Mesenchymal stem cell (in vitro differentiated cells and primary cell): ENCODE measurements at regions not wholly inside any gene's neighbourhood (a gene's known extent, or its start where the extent isn't known, plus 50 kb on each side); places are given as distances from the start of the nearest gene placed in this dataset.

Experiments
- DNase-seq: peaks from one replicate; pipeline ENCODE4 v3.0.0-alpha.2; 2013
- H2AFZ ChIP-seq: one replicate; pipeline ENCODE4 v1.6.1; 2013; ENCODE audit warnings: low read depth, mild to moderate bottlenecking, control low read depth, inconsistent platforms, low read length, moderate library complexity
- H2AK5ac ChIP-seq: 2 replicates; pipeline ENCODE4 v1.6.1; 2013; ENCODE audit warnings: low read length, moderate library complexity, mild to moderate bottlenecking, inconsistent platforms; ENCODE audit not compliant: severe bottlenecking
- H2BK120ac ChIP-seq: one replicate; pipeline ENCODE4 v1.6.1; 2013; ENCODE audit warnings: low read depth, mild to moderate bottlenecking, inconsistent platforms, low read length, moderate library complexity
- H2BK12ac ChIP-seq, 2 experiments: one replicate each; pipeline ENCODE4 v1.6.1; 2013; ENCODE audit warnings: inconsistent platforms in 2 of 2, low read length in 2 of 2, mild to moderate bottlenecking in 2 of 2, moderate library complexity in 2 of 2, control low read depth in 1 of 2
- H2BK15ac ChIP-seq: one replicate; pipeline ENCODE4 v1.6.1; 2013; ENCODE audit warnings: mild to moderate bottlenecking, low read depth, inconsistent platforms; ENCODE audit not compliant: poor library complexity, severe bottlenecking
- H2BK5ac ChIP-seq: 2 replicates; pipeline ENCODE4 v1.6.1; 2013; ENCODE audit warnings: low read depth, mild to moderate bottlenecking, low read length, control low read depth, inconsistent platforms; ENCODE audit not compliant: poor library complexity, severe bottlenecking
- H3K14ac ChIP-seq, 2 experiments: one replicate each; pipeline ENCODE4 v1.6.1; 2013; ENCODE audit warnings: inconsistent platforms in 2 of 2, low read length in 2 of 2, control low read depth in 1 of 2, mild to moderate bottlenecking in 1 of 2, moderate library complexity in 1 of 2
- H3K18ac ChIP-seq, 2 experiments: one replicate each; pipeline ENCODE4 v1.6.1; 2013; ENCODE audit warnings: inconsistent platforms in 2 of 2, low read length in 2 of 2, control low read depth in 1 of 2, low read depth in 1 of 2, mild to moderate bottlenecking in 1 of 2
- H3K23ac ChIP-seq, 2 experiments: one replicate each; pipeline ENCODE4 v1.6.1; 2013; ENCODE audit warnings: inconsistent platforms in 2 of 2, low read length in 2 of 2, mild to moderate bottlenecking in 2 of 2, moderate library complexity in 2 of 2, control low read depth in 1 of 2
- H3K27ac ChIP-seq: 2 replicates; pipeline ENCODE4 v1.5.1; 2013; ENCODE audit warnings: mild to moderate bottlenecking, moderate library complexity, low read length, control low read depth, inconsistent platforms; ENCODE audit not compliant: poor library complexity, severe bottlenecking
- H3K27me3 ChIP-seq, 2 experiments: 2 replicates each; pipeline versions ENCODE4 v1.6.1 to v1.7.0; 2013; ENCODE audit warnings: low read length in 2 of 2, mild to moderate bottlenecking in 2 of 2, moderate library complexity in 2 of 2, control low read depth in 1 of 2, inconsistent platforms in 1 of 2; ENCODE audit not compliant: control insufficient read depth in 1 of 2, insufficient read depth in 1 of 2
- H3K36me3 ChIP-seq, 2 experiments: 2 replicates each; pipeline versions ENCODE4 v1.6.1 to v1.7.0; 2013; ENCODE audit warnings: low read length in 2 of 2, control low read depth in 1 of 2, inconsistent platforms in 1 of 2, low read depth in 1 of 2, mild to moderate bottlenecking in 1 of 2; ENCODE audit not compliant: insufficient read depth in 2 of 2, control insufficient read depth in 1 of 2
- H3K4ac ChIP-seq, 2 experiments: one replicate each; pipeline ENCODE4 v1.6.1; 2013; ENCODE audit warnings: inconsistent platforms in 2 of 2, low read length in 2 of 2, mild to moderate bottlenecking in 2 of 2, moderate library complexity in 2 of 2, control low read depth in 1 of 2, low read depth in 1 of 2
- H3K4me1 ChIP-seq: 2 replicates; pipeline ENCODE4 v1.6.1; 2013; ENCODE audit warnings: low read depth, low read length, control low read depth; ENCODE audit not compliant: control insufficient read depth, insufficient read depth
- H3K4me2 ChIP-seq: 2 replicates; pipeline ENCODE4 v1.6.1; 2013; ENCODE audit warnings: low read length, mild to moderate bottlenecking, inconsistent platforms; ENCODE audit not compliant: poor library complexity, severe bottlenecking
- H3K4me3 ChIP-seq, 2 experiments: 2 replicates each; pipeline versions ENCODE4 v1.5.1 to v1.7.0; 2013; ENCODE audit warnings: low read length in 2 of 2, mild to moderate bottlenecking in 2 of 2, control low read depth in 1 of 2, low read depth in 1 of 2; ENCODE audit not compliant: insufficient read depth in 1 of 2
- H3K79me1 ChIP-seq: replicated peaks from 2 replicates; pipeline ENCODE4 v1.6.1; 2013; ENCODE audit warnings: mild to moderate bottlenecking, control low read depth, low read length, inconsistent platforms; ENCODE audit not compliant: poor library complexity, severe bottlenecking
- H3K9ac ChIP-seq: 2 replicates; pipeline ENCODE4 v1.7.0; 2013; ENCODE audit warnings: mild to moderate bottlenecking, low read length, moderate library complexity
- H3K9me3 ChIP-seq: 2 replicates; pipeline ENCODE4 v1.7.0; 2013; ENCODE audit warnings: mild to moderate bottlenecking, low read length; ENCODE audit not compliant: control insufficient read depth
- H4K8ac ChIP-seq: one replicate; pipeline ENCODE4 v1.6.1; 2013; ENCODE audit warnings: inconsistent platforms, mild to moderate bottlenecking, low read length, moderate library complexity
- H4K91ac ChIP-seq: one replicate; pipeline ENCODE4 v1.6.1; 2013; ENCODE audit warnings: mild to moderate bottlenecking, low read length, inconsistent platforms
- WGBS: methylation state at CpG from one replicate; pipeline ENCODE4 v1.1.7; 2013; ENCODE audit warnings: mixed read lengths; 5-methylcytosine and 5-hydroxymethylcytosine counted together

GRCh38 chr14:106062502-106063272, 536.3 kb downstream of the TMEM121 start:
- no peak overlapping the region for H3K23ac ChIP-seq
- H3K9me3 ChIP-seq, result no peaks in the 10 kb centered on the region
- H2BK15ac ChIP-seq, result no peak overlapping the region
- no peak overlapping the region for H4K91ac ChIP-seq
- no peak overlapping the region for H2AK5ac ChIP-seq
- no peak overlapping the region for H3K9ac ChIP-seq
- H3K4me3 ChIP-seq, result no peak overlapping the region
- no peak overlapping the region for H3K4ac ChIP-seq
- H3K4me1 ChIP-seq, result no peaks in the 10 kb centered on the region
- H3K79me1 ChIP-seq, result no peaks in the 10 kb centered on the region
- H3K27me3 ChIP-seq, result no peaks in the 10 kb centered on the region
- DNase-seq, result no peak
- no peak overlapping the region for H3K27ac ChIP-seq
- H2BK5ac ChIP-seq, result no peak overlapping the region
- H2AFZ ChIP-seq, result no peak overlapping the region
- H2BK12ac ChIP-seq, result no peak overlapping the region
- no peaks in the 10 kb centered on the region for H3K36me3 ChIP-seq
- no peak overlapping the region for H4K8ac ChIP-seq
- no peak overlapping the region for H2BK120ac ChIP-seq
- no peak overlapping the region for H3K18ac ChIP-seq
- no peak overlapping the region for H3K14ac ChIP-seq
- WGBS, result 61% methylated on average over 2 of the region's 4 CpGs
- no peak overlapping the region for H3K4me2 ChIP-seq

- no peak for DNase-seq
Measured at GRCh38 chr14:106067935-106068334, 541.6 kb downstream of the TMEM121 start.

GRCh38 chr14:106069804-106070625, 543.6 kb downstream of the TMEM121 start:
- no peaks in the 10 kb centered on the region for H3K9me3 ChIP-seq
- H2AK5ac ChIP-seq, result no peak overlapping the region
- 56% methylated on average over 2 of the region's 3 CpGs for WGBS
- H4K8ac ChIP-seq, result no peak overlapping the region
- no peak overlapping the region for H3K14ac ChIP-seq
- no peak overlapping the region for H2AFZ ChIP-seq
- no peak overlapping the region for H2BK120ac ChIP-seq
- H4K91ac ChIP-seq, result no peak overlapping the region
- H3K36me3 ChIP-seq, result no peaks in the 10 kb centered on the region
- H3K4me1 ChIP-seq, result no peaks in the 10 kb centered on the region
- H3K23ac ChIP-seq, result no peak overlapping the region
- no peak overlapping the region for H3K18ac ChIP-seq
- H3K4ac ChIP-seq, result no peak overlapping the region
- DNase-seq, result no peak
- H3K9ac ChIP-seq, result no peak overlapping the region
- H3K27me3 ChIP-seq, result no peaks in the 10 kb centered on the region
- H3K79me1 ChIP-seq, result no peaks in the 10 kb centered on the region
- H2BK5ac ChIP-seq, result no peak overlapping the region
- H3K27ac ChIP-seq, result no peak overlapping the region
- no peak overlapping the region for H2BK12ac ChIP-seq
- H2BK15ac ChIP-seq, result no peak overlapping the region
- no peak overlapping the region for H3K4me2 ChIP-seq
- H3K4me3 ChIP-seq, result no peak overlapping the region

More at GRCh38 chr14:106067935-106068334, 541.6 kb downstream of the TMEM121 start:
- Histone ChIP-seq H3K4me1 (no peaks in the 10 kb centered on the region), H3K4me2 (no peak overlapping the region), H3K79me1 (no peaks in the 10 kb centered on the region), H3K9ac (no peak overlapping the region), H3K4ac (no peak overlapping the region), H3K27ac (no peak overlapping the region), H2BK5ac (no peak overlapping the region), H3K27me3 (no peaks in the 10 kb centered on the region), H3K14ac (no peak overlapping the region), H3K36me3 (no peaks in the 10 kb centered on the region), H3K23ac (no peak overlapping the region), H2AFZ (no peak overlapping the region), H3K18ac (no peak overlapping the region), H3K9me3 (no peaks in the 10 kb centered on the region), H2BK120ac (no peak overlapping the region), H4K8ac (no peak overlapping the region), H2AK5ac (no peak overlapping the region), H4K91ac (no peak overlapping the region), H2BK12ac (no peak overlapping the region), H2BK15ac (no peak overlapping the region), H3K4me3 (no peak overlapping the region)
- no CpG with 5 or more reads among the region's 2 CpGs for WGBS

- no peak for DNase-seq
- no peak overlapping the region for H3K4me2 ChIP-seq
Measured at GRCh38 chr14:106080922-106081321, 554.5 kb downstream of the TMEM121 start.

More at GRCh38 chr14:106080922-106081321, 554.5 kb downstream of the TMEM121 start:
- Histone ChIP-seq H3K9me3 (no peaks in the 10 kb centered on the region), H3K79me1 (no peaks in the 10 kb centered on the region), H2BK5ac (no peak overlapping the region), H3K9ac (no peak overlapping the region), H3K4me1 (no peaks in the 10 kb centered on the region), H2BK120ac (no peak overlapping the region), H3K18ac (no peak overlapping the region), H3K14ac (no peak overlapping the region), H2BK15ac (no peak overlapping the region), H3K27ac (no peak overlapping the region), H4K8ac (no peak overlapping the region), H3K4ac (no peak overlapping the region), H2BK12ac (no peak overlapping the region), H4K91ac (no peak overlapping the region), H2AFZ (no peak overlapping the region), H3K27me3 (no peaks in the 10 kb centered on the region), H2AK5ac (no peak overlapping the region), H3K36me3 (no peaks in the 10 kb centered on the region), H3K4me3 (no peak overlapping the region), H3K23ac (no peak overlapping the region)
- WGBS, result 48% methylated on average over 3 of the region's 4 CpGs
